SU-DHL-6 (cell line): ENCODE measurements at regions not wholly inside any gene's neighbourhood (a gene's known extent, or its start where the extent isn't known, plus 50 kb on each side); places are given as distances from the start of the nearest gene placed in this dataset.

Experiments used
- CTCF ChIP-seq: fragments of 200-600 bp; sonication (generic); IDR thresholded peaks from one replicate; pipeline ENCODE4 v1.5.1; 2017; ENCODE audit warnings: antibody characterized with exemption, mild to moderate bottlenecking, low read length, moderate library complexity; ENCODE audit not compliant: insufficient read depth, poor library complexity, severe bottlenecking
- EZH2phosphoT487 ChIP-seq: fragments of 200-600 bp; sonication (generic), shearing (Covaris generic); conservative IDR thresholded peaks from 2 replicates; pipeline ENCODE4 v1.6.1; 2018; ENCODE audit warnings: mild to moderate bottlenecking, antibody characterized with exemption, low read length, moderate library complexity, mixed read lengths

- TF ChIP-seq CTCF (no peak), EZH2phosphoT487 (no peak)
Observed at GRCh38 chr5:122586351-122586750, 188.5 kb upstream of the SNX2 start.
